ENCODE measurements at regions not wholly inside any gene's neighbourhood (a gene's known extent, or its start where the extent isn't known, plus 50 kb on each side); places are given as distances from the start of the nearest gene placed in this dataset.
"Not testable (repeated sequence)": the region's sequence is repeated elsewhere in the genome, so short reads cannot be mapped to it uniquely, and the experiment has no call there.

GRCh38 chr2:11877764-11878163 is 131.3 kb downstream of the LPIN1 start:
- DNase-seq = no peak

DNA sequence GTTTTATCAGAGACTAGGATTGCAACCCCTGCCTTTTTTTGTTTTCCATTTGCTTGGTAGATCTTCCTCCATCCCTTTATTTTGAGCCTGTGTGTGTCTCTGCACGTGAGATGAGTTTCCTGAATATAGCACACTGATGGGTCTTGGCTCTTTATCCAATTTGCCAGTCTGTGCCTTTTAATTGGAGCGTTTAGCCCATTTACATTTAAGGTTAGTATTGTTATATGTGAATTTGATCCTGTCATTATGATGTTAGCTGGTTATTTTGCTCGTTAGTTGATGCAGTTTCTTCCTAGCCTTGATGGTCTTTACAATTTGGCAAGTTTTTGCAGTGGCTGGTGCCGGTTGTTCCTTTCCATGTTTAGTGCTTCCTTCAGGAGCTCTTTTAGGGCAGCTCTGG is 138.8 kb downstream of the LPIN1 start:
- not testable (repeated sequence) for DNase-seq

DNA sequence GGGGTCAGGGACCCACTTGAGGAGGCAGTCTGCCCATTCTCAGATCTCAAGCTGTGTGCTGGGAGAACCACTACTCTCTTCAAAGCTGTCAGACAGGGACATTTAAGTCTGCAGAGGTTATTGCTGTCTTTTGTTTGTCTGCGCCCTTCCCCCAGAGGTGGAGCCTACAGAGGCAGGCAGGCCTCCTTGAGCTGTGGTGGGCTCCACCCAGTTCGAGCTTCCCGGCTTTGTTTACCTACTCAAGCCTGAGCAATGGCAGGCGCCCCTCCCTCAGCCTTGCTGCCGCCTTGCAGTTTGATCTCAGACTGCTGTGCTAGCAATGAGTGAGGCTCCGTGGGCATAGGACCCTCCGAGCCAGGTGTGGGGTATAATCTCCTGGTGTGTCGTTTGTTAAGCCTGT is 140.5 kb downstream of the LPIN1 start:
- DNase-seq = not testable (repeated sequence)

DNA sequence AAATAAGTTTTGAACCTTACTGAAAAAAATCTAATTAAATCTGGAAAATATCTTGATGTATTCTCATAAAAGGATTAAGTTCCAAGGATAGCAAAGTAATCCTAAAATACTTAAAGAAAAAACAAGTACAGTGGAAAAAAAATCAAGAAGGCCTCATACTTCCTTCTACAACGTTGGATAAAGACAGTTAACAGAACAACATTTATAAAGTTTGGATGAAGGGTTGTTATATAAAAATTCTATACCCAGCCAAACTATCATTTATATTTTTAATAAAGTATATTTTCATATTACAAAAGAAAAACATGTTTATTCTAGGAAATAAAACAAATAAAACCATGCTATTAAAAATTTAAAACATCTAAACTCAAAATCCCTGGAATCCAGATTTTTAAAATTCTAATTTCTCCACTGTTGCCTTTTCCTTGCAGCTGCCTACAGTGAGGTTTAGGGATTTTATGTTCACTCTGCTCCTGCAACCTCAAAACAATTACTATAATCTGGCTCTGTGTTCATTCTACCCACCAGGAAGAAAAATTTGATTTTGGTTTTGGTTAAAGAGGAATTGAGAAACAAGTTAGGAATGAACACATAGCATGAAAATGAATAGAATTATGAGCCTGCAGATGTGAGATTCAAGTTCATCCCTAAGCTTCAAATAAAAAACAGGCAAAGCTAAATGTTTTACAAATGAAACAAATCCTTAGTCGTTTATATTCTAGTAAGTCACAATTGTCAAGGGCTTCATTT is 142.8 kb downstream of the LPIN1 start:
- no peak for DNase-seq

GRCh38 chr2:11889854-11890253 is 143.4 kb downstream of the LPIN1 start:
- DNase-seq = no peak

GRCh38 chr2:11891028-11891427 is 144.6 kb downstream of the LPIN1 start:
- DNase-seq = no peak

DNA sequence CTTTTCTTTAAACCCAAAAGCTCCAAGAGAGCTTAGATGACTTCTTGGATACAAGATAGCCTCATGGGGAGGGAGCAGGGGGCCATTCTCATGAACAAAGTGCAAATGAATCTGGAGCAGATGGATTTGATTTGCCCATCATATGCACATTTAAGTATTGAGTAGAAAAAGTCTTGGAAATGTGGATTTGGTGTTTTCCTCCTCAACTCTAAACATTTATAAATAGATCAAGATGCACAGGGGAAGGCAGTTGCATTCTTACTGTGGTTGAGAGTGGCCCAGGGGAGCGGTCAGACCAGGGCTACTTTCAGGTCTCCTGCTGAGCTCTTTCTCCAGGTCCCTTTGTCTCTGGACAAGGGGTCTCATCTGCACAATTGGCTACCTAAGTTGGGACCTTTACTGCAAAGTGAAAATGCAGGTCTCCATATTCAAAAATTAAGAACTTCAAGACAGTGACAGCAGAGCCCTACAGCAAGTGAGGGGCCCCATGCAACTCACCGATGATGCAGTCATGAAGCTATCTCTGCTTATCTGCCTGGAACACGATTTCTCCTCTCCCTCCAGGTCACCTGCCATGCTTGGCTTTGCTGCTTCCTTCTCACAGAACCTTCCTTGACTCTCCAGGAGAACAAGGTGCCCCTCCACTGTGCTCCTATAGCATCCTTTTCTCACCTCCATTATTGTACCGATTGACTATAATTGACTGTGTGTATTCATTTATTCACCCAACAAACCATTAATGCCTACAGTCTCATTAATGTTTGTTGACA is 145.4 kb downstream of the LPIN1 start:
- no peak for DNase-seq

GRCh38 chr2:11896386-11896785 is 150.0 kb downstream of the LPIN1 start:
- no peak for DNase-seq

DNA sequence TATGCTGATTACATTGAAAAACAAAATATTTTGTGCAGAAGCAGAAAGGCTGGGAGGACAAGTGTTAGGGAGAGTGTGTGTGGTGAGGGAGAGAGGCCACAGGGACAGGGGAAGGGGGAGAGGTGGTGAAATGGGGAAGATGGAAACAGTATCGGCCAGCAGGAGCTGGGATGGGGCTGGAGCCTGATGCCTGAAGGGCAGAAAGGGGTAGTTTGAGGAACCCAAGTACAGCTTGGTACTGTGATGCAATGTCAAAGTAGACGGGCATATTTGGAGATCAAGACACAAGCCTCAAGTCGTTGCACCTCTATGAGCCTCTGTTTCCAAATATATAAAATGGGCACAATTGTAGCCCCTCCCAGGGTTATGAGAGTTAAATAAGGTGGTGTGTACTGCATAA is 152.1 kb downstream of the LPIN1 start:
- no peak for DNase-seq

DNA sequence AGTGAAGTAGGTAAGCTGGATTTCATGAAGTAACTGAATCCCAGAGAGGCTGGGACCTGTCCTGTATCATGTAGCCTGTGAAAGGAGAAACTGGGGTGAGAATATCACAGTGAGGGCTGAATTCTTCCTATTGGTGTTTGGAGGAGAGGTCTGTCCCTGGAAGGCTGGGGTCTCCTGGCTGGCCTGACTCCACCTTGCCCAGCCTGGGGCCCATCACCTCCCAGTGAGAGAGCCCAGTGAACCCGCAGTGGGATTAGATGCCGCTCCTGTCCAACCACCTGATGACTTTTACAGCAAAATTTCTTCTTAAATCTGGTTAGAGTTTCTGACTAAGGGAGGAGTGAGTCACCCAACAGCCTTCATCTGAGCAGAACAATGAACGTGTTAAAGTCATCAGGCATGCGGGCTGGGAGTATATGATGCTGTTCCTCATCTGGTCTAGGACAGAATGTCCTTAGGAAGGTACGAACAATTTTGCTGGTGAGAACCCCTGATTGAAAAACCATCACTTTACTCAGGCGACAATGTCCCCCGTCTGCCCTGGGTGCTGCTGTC is 152.9 kb downstream of the LPIN1 start:
- no peak for DNase-seq

DNA sequence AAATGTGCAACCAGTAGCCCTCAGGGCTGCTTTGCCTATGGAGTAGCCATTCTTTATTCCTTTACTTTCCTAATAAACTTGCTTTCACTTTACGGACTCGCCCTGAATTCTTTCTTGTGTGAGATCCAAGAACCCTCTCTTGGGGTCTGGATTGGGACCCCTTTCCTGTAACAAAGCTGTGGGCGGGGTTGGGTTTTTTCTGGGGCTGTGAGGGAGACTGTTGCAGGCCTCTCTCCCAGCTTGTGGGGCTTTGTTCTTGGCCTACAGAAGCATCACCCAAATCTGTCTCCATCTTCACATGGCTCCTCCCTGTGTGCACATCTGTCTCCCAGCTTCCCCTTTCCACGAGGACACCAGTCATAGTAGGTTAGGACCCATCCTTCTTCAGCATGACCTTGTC is 154.5 kb downstream of the LPIN1 start:
- not testable (repeated sequence) for DNase-seq

GRCh38 chr2:11901351-11902069 is 155.1 kb downstream of the LPIN1 start:
- DNase-seq = no peak

- DNase-seq = no peak
Observed at GRCh38 chr2:11903085-11903606, 156.7 kb downstream of the LPIN1 start.

GRCh38 chr2:11904029-11904428 is 157.6 kb downstream of the LPIN1 start:
- no peak for DNase-seq

DNA sequence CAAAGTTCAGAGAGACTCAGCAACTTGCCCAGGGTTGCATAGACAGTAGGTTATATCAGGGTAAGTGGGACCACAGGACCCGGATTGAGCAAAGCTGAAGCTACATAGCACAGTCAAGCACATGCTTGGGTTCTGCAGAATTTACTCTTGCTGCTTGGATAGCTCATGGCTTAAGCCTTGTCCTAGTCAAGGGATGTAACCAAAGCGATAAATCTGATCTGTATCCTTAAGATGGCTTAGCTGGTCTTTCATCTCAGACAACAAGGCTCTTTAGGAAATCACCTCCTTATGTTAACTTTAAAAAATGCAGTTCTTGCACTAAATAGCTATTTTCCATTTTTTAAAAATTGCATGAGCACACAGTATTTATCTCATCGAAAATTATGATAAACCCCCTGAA is 158.5 kb downstream of the LPIN1 start:
- DNase-seq = no peak

- DNase-seq = no peak
Observed at GRCh38 chr2:11907190-11907589, 160.8 kb downstream of the LPIN1 start.

- no peak for DNase-seq
Observed at GRCh38 chr2:11910971-11911370, 164.5 kb downstream of the LPIN1 start.

DNA sequence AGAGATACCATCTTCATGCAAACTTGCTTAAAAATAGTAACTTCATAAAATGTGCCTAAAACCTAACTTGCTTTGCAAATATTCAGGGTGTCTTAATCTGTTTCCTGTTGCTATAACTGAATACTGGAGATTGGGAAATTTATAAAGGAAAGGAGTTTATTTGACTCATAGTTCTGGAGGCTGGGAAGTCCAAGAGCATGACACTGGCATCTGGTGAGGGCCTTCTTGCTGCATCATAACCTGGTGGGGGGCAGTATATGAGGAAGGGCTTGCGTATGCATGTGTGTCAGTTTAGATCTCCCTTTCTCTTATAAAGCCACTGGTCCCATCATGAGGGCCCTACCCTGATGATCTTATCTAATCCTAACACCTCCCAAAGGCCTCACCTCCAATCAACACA is 166.5 kb downstream of the LPIN1 start:
- DNase-seq = no peak

DNA sequence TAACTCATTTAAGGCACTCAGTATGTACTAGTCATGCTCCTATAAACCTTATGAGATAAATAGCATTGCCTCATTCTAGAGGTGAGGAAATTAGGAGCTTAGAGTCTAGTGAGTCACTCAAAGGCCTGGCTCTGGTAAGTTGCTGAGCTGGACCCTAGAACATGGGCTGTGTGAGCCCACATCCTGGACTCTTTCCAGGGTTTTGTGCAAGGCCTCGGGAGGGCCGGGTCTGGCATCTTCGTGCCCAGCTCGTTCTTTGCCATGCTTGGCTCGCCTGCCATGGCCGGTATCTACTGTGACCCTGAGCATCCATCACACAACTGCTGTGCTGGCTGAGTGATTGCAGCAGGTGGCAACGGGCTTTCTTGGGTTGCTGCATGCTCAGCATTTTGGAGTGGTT is 168.0 kb downstream of the LPIN1 start:
- no peak for DNase-seq

DNA sequence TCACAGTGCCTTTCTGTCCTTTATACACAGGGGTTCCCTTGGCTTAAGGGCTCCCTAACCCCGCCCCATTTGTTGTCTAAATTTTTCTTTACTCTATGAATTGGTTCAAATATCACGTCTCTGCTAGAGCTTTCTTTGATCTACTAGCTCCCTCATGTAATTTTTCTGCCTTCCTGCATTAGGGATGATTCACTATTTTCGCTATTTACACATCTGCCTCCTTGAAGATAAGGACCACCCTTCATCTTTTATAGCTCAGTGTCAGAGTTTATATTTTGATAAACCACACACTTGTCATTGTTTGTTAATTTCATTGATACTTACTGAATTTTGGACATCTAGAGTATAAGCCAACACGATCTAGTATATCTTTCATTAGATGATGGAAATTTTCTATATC is 169.2 kb downstream of the LPIN1 start:
- no peak for DNase-seq

DNA sequence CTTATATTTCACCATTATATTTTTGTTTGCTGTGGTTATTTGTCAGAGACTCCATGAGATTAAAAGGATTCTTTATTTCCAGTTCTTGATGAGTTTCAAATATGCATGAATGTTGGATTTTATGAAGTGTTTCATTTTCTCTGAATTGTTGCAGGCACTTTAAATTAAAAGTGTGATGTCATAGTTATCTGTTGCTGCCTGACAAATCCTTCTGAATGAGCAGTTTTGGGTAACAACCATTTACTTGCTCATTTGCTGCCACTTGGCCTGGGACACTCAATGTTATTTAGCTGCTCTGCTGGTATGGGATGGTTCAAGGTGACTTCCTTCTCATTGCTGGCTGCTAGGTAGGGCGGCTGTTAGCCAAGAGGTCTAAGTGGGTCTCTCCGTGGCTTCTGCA is 173.5 kb downstream of the LPIN1 start:
- DNase-seq = no peak

DNA sequence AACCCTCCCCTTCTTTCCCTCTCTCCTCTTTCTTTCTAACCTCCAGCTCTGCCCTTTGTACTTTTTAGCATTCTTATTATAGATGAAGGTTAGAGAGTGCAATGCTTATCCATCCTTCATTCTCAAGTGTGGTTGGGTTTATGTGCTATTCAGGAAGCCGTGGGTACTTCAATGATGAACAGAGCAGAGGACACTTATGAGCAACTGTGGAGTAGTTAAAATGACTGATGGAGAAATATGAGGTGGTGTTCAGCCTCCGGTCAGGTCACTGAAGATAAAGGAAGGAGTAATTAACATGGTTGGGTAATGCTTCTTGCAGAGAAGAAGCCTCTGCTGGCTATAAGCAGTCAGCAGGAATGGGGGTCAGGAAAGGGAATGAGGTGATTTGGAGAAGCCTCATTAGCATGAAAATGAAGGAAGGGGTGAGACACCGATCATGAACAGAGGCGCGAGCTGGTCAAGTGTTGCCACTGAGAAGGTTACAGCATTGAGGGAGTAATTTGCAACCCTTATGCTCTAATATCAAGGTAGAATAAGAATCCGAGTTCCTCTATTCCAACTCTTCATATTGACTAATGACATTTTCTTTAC is 174.7 kb downstream of the LPIN1 start:
- DNase-seq = no peak

DNA sequence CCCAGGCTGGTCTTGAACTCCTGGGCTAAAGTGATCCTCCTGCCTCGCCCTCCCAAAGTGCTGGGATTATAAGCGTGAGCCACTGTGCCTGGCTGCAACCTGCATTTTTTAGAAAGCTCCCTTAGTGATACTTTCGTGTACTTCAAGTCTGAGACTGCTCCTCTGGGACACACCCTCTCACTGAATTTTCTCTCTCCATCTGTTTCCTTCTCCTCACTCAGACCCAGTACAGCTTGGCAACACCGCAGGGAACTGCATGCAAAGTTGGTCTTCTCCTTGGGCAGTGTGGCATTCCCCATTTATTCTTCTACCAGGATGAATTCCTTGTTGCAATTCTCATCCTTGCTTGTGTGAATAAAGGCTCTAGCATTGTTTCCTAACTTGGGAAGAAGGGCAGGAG is 175.9 kb downstream of the LPIN1 start:
- no peak for DNase-seq
